ENCODE measurements at regions not wholly inside any gene's neighbourhood (a gene's known extent, or its start where the extent isn't known, plus 50 kb on each side); places are given as distances from the start of the nearest gene placed in this dataset.
A peak's percentile ranks its signal among the peaks of the same experiment; 100 is the strongest.

DNA sequence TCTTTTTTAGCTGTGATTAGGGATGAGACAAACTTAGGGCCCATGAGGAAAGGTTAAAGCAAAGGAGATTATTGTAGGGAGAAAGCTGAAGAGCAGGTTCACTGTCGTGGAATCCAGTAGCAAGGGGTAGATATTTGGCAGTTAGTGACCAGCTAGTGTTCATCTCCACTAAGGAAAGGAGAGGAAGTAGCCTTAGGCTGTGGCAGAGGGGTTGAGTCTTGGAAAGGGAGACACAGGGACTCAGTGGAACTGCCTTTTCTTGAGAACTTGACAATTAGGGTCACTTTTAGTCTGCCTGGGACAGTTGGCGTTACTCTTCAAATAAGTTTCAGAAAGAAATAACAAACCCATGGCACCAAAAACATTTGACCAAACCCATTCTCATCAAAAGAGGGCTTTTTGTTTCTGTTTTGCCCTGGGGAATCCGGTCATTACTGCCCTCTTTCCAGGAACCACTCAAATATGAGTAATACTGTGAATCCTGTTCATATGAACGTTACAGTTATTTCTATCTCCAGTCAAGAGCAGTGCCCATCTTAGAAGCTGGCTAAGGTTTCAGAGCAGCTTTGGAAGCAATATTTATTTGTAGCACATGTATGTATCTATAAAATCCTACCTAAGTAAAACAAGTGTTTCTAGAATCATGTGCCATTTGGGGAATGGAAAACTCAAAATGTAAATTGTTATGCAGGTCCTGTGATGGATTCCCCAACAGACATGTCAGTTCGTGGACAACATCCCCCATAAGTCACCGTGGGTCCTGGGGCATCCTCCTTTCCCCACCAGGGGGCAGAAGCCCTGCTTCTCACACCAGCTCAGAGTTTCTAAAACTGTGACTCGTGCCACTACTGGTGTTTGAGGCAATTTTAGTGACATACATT, 77.3 kb upstream of the PHLPP1 start:
- no peaks in the 10 kb centered on the region for H3K9me3 ChIP-seq (ENCODE audit: control insufficient read depth in 1 of 2, insufficient read depth in 1 of 2, low read length in 2 of 2)
- no peak overlapping the region for H3K4me3 Mint-ChIP-seq
- H3K27ac ChIP-seq (ENCODE audit: low read depth in 1 of 2, low read length in 2 of 2) = no peak overlapping the region
- DNase-seq (peak; percentile 11 to 69 (median 28)), ATAC-seq (ENCODE audit: poor library complexity) (no peak)
- CTCF ChIA-PET = interaction anchor here (0.7 to 1.7 kb wide), 6 partner anchors 10 to 801 kb away, joined by 3 to 7 read pairs (median 3); no protein-coding TSS in a partner anchor
- intact Hi-C loops (cut with DNase I, micrococcal nuclease) = loop anchor here in 1 of 2 experiments (5.0 kb wide), 1 partner anchor 344 kb away; no protein-coding TSS in a partner anchor
- peaks cover 4 to 11% of the 10 kb centered on the region in 2 experiments for H3K27me3 ChIP-seq (ENCODE audit: control insufficient read depth in 1 of 2, insufficient read depth in 2 of 2, low read length in 2 of 2)
- POLR2A ChIA-PET = no interaction called here
- H3K4me1 ChIP-seq (ENCODE audit: insufficient read depth, low read length) = no peaks in the 10 kb centered on the region
- TF ChIP-seq, protein P1, sequence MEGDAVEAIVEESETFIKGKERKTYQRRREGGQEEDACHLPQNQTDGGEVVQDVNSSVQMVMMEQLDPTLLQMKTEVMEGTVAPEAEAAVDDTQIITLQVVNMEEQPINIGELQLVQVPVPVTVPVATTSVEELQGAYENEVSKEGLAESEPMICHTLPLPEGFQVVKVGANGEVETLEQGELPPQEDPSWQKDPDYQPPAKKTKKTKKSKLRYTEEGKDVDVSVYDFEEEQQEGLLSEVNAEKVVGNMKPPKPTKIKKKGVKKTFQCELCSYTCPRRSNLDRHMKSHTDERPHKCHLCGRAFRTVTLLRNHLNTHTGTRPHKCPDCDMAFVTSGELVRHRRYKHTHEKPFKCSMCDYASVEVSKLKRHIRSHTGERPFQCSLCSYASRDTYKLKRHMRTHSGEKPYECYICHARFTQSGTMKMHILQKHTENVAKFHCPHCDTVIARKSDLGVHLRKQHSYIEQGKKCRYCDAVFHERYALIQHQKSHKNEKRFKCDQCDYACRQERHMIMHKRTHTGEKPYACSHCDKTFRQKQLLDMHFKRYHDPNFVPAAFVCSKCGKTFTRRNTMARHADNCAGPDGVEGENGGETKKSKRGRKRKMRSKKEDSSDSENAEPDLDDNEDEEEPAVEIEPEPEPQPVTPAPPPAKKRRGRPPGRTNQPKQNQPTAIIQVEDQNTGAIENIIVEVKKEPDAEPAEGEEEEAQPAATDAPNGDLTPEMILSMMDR (IDR thresholded peaks at IDR 0.05) = peak; percentile 46
- H3K36me3 Mint-ChIP-seq (ENCODE audit: low read depth) = no peaks in the 10 kb centered on the region
- H3K27me3 Mint-ChIP-seq = peaks cover 17% of the 10 kb centered on the region
- H3K4me1 Mint-ChIP-seq (ENCODE audit: low read depth) = peaks cover 4% of the 10 kb centered on the region
- no peak overlapping the region for H3K4me3 ChIP-seq (ENCODE audit: low read length)
- no peak overlapping the region for H3K27ac Mint-ChIP-seq
- no peaks in the 10 kb centered on the region for H3K9me3 Mint-ChIP-seq
- H3K36me3 ChIP-seq (ENCODE audit: insufficient read depth, low read length) = no peaks in the 10 kb centered on the region

DNA sequence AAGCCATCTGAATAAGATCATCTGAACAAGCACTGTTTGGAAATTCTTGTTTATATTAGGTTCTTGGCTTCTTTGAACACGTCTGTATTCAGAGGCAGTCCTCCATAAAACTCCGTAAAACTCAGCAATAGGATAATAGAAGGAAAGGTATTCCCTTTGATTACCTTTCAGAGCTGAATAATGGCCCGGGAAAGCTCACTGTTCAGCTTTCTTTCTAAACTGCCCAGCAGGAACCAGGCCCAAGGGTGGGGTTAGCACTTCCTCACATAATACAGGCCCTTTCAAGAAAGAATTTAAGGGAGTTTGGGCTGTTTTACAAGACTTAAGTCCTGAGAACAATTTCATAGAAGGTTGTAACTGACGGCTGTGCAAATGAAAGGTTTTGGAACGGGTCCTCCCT, 72.2 kb upstream of the PHLPP1 start:
- ATAC-seq (ENCODE audit: poor library complexity) (no peak), DNase-seq (no peak)

DNA sequence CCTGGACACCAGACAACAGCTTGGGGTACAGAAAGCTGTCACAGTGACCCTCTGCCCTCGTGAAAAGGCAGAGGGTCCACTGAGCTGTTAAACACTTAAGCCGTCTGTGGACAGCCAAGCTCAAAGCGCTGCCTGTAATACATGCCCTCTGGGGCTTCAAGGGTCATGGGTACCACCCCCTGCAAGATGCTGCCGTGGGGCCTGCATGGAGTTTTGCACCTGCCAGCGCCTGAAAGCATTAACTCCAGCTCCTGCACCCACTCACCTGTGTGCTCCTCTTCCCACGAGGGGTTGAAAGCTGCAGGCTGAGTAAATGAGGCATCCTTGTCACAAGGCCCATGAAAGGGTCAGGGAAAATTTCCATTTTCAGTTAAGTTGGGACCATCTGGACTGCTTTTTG, 70.6 kb upstream of the PHLPP1 start:
- Mint-ChIP-seq H3K27me3 (no peaks in the 10 kb centered on the region), H3K9me3 (no peaks in the 10 kb centered on the region), H3K4me1 (ENCODE audit: low read depth) (no peaks in the 10 kb centered on the region), H3K27ac (no peak overlapping the region), H3K36me3 (ENCODE audit: low read depth) (no peaks in the 10 kb centered on the region), H3K4me3 (no peak overlapping the region)
- DNase-seq (no peak), ATAC-seq (ENCODE audit: poor library complexity) (no peak)
- Histone ChIP-seq H3K36me3 (ENCODE audit: insufficient read depth, low read length) (no peaks in the 10 kb centered on the region), H3K27ac (ENCODE audit: low read depth in 1 of 2, low read length in 2 of 2) (no peak overlapping the region), H3K4me1 (ENCODE audit: insufficient read depth, low read length) (no peaks in the 10 kb centered on the region), H3K27me3 (ENCODE audit: control insufficient read depth in 1 of 2, insufficient read depth in 2 of 2, low read length in 2 of 2) (no peaks in the 10 kb centered on the region), H3K9me3 (ENCODE audit: control insufficient read depth in 1 of 2, insufficient read depth in 1 of 2, low read length in 2 of 2) (no peaks in the 10 kb centered on the region), H3K4me3 (ENCODE audit: low read length) (no peak overlapping the region)
- TF ChIP-seq, protein P1 (IDR thresholded peaks at IDR 0.05) = no peak
- ChIA-PET CTCF (no interaction called here), POLR2A (interaction anchor here (0.6 kb wide), 1 partner anchor 57 kb away, joined by 3 read pairs; no protein-coding TSS in a partner anchor)
- intact Hi-C loops (cut with DNase I, micrococcal nuclease) = no loop called here

More for the DNA sequence above, 72.2 kb upstream of the PHLPP1 start:
- Histone ChIP-seq H3K27me3 (ENCODE audit: control insufficient read depth in 1 of 2, insufficient read depth in 2 of 2, low read length in 2 of 2) (no peaks in the 10 kb centered on the region), H3K36me3 (ENCODE audit: insufficient read depth, low read length) (no peaks in the 10 kb centered on the region), H3K4me1 (ENCODE audit: insufficient read depth, low read length) (no peaks in the 10 kb centered on the region), H3K27ac (ENCODE audit: low read depth in 1 of 2, low read length in 2 of 2) (no peak overlapping the region), H3K4me3 (ENCODE audit: low read length) (no peak overlapping the region), H3K9me3 (ENCODE audit: control insufficient read depth in 1 of 2, insufficient read depth in 1 of 2, low read length in 2 of 2) (no peaks in the 10 kb centered on the region)
- H3K4me1 Mint-ChIP-seq (ENCODE audit: low read depth) = no peaks in the 10 kb centered on the region
- H3K36me3 Mint-ChIP-seq (ENCODE audit: low read depth) = no peaks in the 10 kb centered on the region
- H3K9me3 Mint-ChIP-seq = no peaks in the 10 kb centered on the region
- H3K27me3 Mint-ChIP-seq = peaks cover 6% of the 10 kb centered on the region
- POLR2A ChIA-PET = no interaction called here
- no peak overlapping the region for H3K27ac Mint-ChIP-seq
- intact Hi-C loops (cut with DNase I, micrococcal nuclease) = no loop called here
- CTCF ChIA-PET = no interaction called here
- H3K4me3 Mint-ChIP-seq = no peak overlapping the region
- TF ChIP-seq, protein P1 (IDR thresholded peaks at IDR 0.05) = no peak

All from CD4-positive, alpha-beta T cell (primary cell).